ENCODE measurements at regions not wholly inside any gene's neighbourhood (a gene's known extent, or its start where the extent isn't known, plus 50 kb on each side); places are given as distances from the start of the nearest gene placed in this dataset.

DNA sequence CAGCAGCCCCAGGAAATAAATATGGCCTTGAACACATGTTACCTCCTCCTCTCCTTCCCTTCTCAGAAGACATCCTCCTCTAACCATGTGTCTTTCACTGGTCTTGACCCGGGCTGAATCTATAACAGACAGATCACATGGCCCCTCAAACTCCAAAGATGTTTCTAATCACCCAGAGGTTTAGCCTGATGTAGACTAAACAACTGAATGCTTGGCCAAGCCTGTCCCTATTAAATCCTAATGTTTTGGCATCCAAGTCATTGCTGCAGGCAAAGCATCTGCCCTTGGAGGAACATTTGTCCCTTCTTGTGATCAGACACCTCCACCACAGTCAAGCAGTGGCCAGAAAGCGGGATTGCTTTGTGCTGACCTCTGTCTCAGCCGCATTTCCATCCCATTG, 65.5 kb downstream of the ANKRD60 start:
- TF ChIP-seq, protein P1, sequence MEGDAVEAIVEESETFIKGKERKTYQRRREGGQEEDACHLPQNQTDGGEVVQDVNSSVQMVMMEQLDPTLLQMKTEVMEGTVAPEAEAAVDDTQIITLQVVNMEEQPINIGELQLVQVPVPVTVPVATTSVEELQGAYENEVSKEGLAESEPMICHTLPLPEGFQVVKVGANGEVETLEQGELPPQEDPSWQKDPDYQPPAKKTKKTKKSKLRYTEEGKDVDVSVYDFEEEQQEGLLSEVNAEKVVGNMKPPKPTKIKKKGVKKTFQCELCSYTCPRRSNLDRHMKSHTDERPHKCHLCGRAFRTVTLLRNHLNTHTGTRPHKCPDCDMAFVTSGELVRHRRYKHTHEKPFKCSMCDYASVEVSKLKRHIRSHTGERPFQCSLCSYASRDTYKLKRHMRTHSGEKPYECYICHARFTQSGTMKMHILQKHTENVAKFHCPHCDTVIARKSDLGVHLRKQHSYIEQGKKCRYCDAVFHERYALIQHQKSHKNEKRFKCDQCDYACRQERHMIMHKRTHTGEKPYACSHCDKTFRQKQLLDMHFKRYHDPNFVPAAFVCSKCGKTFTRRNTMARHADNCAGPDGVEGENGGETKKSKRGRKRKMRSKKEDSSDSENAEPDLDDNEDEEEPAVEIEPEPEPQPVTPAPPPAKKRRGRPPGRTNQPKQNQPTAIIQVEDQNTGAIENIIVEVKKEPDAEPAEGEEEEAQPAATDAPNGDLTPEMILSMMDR (IDR thresholded peaks at IDR 0.05; ENCODE audit: insufficient read depth, low read depth, low read length, missing control alignments), result no peak

DNA sequence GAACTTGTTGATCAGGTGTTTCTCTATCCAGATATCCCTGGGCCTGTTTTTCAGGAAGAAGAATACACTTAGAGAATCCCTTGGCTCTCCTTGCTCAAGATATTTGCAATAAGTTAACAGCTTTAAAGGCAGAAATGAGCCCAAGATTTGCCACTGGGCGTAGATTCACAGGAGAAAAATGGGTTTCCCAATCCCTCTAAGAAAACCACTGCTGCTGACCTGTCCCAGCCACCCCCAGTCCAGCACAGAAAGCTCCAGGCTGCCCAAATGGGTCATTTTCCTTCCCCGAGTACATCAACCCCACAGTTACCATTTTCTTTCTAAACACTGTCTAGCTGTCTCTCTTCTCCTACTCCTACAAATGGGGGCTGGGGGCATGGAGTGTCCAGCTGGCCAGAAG, 67.3 kb downstream of the ANKRD60 start:
- no peak overlapping the region for H3K4me3 ChIP-seq (ENCODE audit: low read length)
- TF ChIP-seq, protein P1 (IDR thresholded peaks at IDR 0.05; ENCODE audit: insufficient read depth, low read depth, low read length, missing control alignments), result no peak
- no peak for DNase-seq (ENCODE audit: low read depth)

More for the DNA sequence above, 65.5 kb downstream of the ANKRD60 start:
- H3K4me3 ChIP-seq (ENCODE audit: low read length), result no peak overlapping the region
- DNase-seq (ENCODE audit: low read depth), result no peak

DNA sequence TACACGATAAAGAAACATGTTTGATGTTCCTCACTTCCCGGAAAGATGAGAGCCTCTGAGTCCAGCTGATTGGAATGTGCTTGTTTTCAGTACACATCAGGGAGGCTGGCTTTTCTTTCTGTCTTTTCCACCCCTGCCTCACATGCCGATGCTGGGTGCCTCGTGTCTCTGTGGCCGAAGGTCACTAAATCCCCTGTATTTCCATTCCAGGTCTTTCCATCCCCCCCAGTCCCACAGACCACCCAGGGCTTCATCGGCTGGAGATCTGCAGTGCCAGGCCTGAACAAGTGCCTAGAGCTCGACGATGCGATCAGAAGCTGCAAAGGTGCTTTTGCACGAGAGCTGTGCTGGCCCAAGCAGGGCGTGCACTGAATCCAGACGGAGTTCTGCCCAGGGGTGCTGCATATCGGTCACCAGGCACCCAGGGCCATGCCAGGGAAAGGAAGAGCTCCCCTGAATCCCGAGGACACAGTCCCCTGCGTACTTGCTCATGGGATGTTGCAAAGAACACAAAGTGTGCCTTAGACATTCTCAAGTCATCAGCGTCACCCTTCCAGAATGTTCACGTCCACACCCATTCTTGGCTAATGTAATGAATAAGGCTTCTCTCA, 67.9 kb downstream of the ANKRD60 start:
- no peak overlapping the region for H3K4me3 ChIP-seq (ENCODE audit: low read length)
- peak; percentile 23 for DNase-seq (ENCODE audit: low read depth)
- TF ChIP-seq, protein P1 (IDR thresholded peaks at IDR 0.05; ENCODE audit: insufficient read depth, low read depth, low read length, missing control alignments), result no peak

DNA sequence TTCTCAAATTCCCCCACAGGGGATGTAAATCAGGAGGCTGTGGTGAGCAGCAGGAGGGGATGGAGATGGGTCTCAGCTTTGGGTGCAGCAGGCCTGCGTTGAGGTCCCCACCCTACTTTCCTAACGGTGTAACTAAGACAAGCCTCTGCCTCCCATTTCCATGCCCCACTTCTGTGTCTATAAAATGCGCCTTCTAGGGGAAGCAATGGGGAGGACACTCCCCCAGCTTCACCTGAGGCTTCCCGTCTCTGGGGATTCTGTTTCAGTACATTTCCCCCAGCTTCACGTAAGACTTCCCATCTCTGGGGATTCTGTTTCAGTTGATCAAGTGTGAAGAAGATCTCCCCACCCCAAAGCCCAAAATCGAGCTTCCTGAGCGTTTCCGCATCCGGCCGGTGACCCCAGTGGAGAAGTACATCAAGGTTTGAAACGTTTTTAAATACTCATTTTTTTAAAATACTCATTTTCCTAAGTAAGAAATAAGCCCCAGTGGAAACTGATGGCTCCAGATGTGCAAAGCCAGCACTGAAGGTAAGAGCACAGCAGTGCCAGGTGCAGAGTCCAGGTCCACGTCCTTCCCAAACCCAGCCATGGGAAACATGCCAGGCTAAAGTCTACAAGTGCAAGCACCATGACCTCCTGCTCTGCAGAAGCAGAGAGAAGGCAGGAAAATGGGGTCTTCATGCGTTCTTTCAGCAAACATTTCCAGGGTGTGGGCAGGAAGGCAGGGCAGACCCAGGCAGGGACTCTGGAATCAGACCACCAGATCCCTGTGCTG, 73.1 kb downstream of the ANKRD60 start:
- no peak for DNase-seq (ENCODE audit: low read depth)
- TF ChIP-seq, protein P1 (IDR thresholded peaks at IDR 0.05; ENCODE audit: insufficient read depth, low read depth, low read length, missing control alignments), result no peak
- no peak overlapping the region for H3K4me3 ChIP-seq (ENCODE audit: low read length)

DNA sequence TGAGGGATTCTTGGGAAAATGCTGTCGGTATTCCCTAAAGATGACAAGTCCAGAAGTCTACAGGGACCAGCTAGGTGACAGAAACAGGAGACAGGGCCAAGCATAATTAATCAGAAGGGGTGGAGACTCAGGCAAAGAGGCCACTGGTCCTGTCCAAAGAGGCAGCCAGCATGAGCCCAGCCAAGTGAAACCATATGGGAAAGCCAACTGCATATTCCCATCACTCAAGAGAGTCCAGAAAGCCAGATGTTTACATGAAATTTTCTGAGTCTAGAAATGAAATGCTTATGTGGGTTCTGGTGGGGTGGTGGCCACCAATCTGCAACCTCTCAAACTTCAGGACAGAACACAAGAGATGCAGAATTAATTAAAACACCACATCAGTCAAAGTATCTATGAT, 74.3 kb downstream of the ANKRD60 start:
- TF ChIP-seq, protein P1 (IDR thresholded peaks at IDR 0.05; ENCODE audit: insufficient read depth, low read depth, low read length, missing control alignments), result no peak
- H3K4me3 ChIP-seq (ENCODE audit: low read length), result no peak overlapping the region
- no peak for DNase-seq (ENCODE audit: low read depth)

DNA sequence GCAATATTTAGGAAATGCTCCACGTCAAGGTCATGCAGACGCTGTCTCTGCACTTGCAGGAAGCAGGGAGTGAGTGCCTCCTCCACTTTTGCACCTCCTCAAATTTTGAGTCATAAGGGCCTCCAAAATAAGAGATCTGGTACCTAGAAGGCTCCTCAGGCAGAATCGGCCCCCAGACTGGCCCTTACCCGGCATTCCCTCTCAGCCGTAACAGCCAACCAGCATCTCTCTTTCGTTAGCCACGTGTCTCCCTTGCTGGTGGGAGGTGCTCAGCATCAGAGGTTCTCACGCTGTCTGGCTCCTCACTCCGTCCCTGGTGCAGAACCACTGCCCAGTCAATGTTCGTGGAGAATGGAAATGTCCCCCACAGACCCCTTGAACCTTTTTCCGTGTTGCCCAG, 75.3 kb downstream of the ANKRD60 start:
- TF ChIP-seq, protein P1 (IDR thresholded peaks at IDR 0.05; ENCODE audit: insufficient read depth, low read depth, low read length, missing control alignments), result no peak

More for the DNA sequence above, 75.3 kb downstream of the ANKRD60 start:
- no peak overlapping the region for H3K4me3 ChIP-seq (ENCODE audit: low read length)
- no peak for DNase-seq (ENCODE audit: low read depth)
